AG04450 (cell line): ENCODE measurements at regions not wholly inside any gene's neighbourhood (a gene's known extent, or its start where the extent isn't known, plus 50 kb on each side); places are given as distances from the start of the nearest gene placed in this dataset.

Source experiments
- CTCF ChIA-PET: fragments of 300-600, 350-600 bp; formaldehyde crosslinking; extraction: SDS; loops from one replicate; lab custom pipeline; 2022; ENCODE audit warnings: antibody characterized with exemption, inconsistent platforms; lab: Charles Lee
- POLR2A ChIA-PET: fragments of 350-600 bp; formaldehyde crosslinking; extraction: SDS; loops from one replicate; lab custom pipeline; 2021; ENCODE audit warnings: antibody characterized with exemption, inconsistent platforms; lab: Yijun Ruan, JAX
- DNase-seq: peaks from one replicate; pipeline ENCODE4 v3.0.0-alpha.2; 2011; ENCODE audit warnings: low read depth, low spot score
- H3K27ac ChIP-seq: one replicate; pipeline ENCODE4 v1.5.1; 2012; ENCODE audit warnings: low read depth, low read length, control low read depth
- H3K27me3 ChIP-seq: one replicate; pipeline ENCODE4 v1.6.0; 2012; ENCODE audit warnings: low read length; ENCODE audit not compliant: control insufficient read depth, insufficient read depth
- H3K4me3 ChIP-seq: 2 replicates; pipeline ENCODE4 v1.5.1; 2011; ENCODE audit warnings: mild to moderate bottlenecking, low read depth, low read length, control low read depth
- H3K9me3 ChIP-seq: 2 replicates; pipeline ENCODE4 v1.5.1; 2012; ENCODE audit warnings: low read length; ENCODE audit not compliant: control insufficient read depth, insufficient read depth
- CTCF ChIP-seq: IDR thresholded peaks from 2 replicates; pipeline ENCODE4 v1.5.1; 2011; ENCODE audit warnings: low read depth, low read length, control low read depth, inconsistent platforms

- no peak for TF ChIP-seq CTCF
- no peaks in the 10 kb centered on the region for H3K9me3 ChIP-seq
- CTCF ChIA-PET = interaction anchor here (1.0 kb wide), 1 partner anchor 48 kb away, joined by 3 read pairs; no protein-coding TSS in a partner anchor
- POLR2A ChIA-PET = no interaction called here
- H3K27me3 ChIP-seq = no peaks in the 10 kb centered on the region
- DNase-seq = no peak
- no peak overlapping the region for H3K4me3 ChIP-seq
- H3K27ac ChIP-seq = no peak overlapping the region
Measured at GRCh38 chr21:24093032-24093431, 1514.2 kb downstream of the MRPL39 start.

GRCh38 chr21:24076179-24076578, 1531.1 kb downstream of the MRPL39 start:
- no peaks in the 10 kb centered on the region for H3K9me3 ChIP-seq
- TF ChIP-seq CTCF = peak; percentile 27; the same call in 1 of the 2 replicates
- no peak overlapping the region for H3K27ac ChIP-seq
- H3K4me3 ChIP-seq = no peak overlapping the region
- ChIA-PET CTCF (interaction anchor here (1.3 to 1.5 kb wide), 2 partner anchors 20 to 222 kb away, joined by 3 to 12 read pairs; no protein-coding TSS in a partner anchor), POLR2A (no interaction called here)
- DNase-seq = peak; percentile 10
- H3K27me3 ChIP-seq = no peaks in the 10 kb centered on the region

DNA sequence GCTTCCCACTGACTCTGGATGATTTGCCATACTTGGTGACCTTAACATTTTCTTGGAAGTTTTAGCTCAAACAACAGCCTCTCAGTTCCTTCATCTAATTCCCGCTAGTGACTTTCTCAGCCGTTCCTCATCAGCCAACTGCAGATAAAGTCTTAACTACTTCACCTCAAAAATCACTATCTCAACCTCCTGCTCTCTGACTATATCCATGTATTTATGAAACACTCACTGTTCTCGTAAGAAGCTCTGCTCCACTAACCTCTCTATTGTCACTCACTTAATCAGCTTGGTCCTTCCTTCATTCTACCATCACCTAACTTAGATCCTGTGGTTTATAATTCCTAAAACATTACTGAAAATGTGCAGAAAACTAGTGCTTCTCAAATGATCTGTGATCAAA, 1551.6 kb downstream of the MRPL39 start:
- ChIA-PET POLR2A (interaction anchor here (0.7 kb wide), 1 partner anchor 826 kb away, joined by 4 read pairs; no protein-coding TSS in a partner anchor), CTCF (interaction anchor here (1.2 to 2.2 kb wide), 2 partner anchors 10 to 20 kb away, joined by 3 to 10 read pairs; no protein-coding TSS in a partner anchor)
- DNase-seq = no peak
- H3K4me3 ChIP-seq = no peak overlapping the region
- H3K27ac ChIP-seq = no peak overlapping the region
- no peaks in the 10 kb centered on the region for H3K27me3 ChIP-seq
- H3K9me3 ChIP-seq = no peaks in the 10 kb centered on the region
- TF ChIP-seq CTCF = no peak

- no peak for DNase-seq
- TF ChIP-seq CTCF = no peak
- POLR2A ChIA-PET = no interaction called here
- Histone ChIP-seq H3K9me3 (no peaks in the 10 kb centered on the region), H3K27me3 (no peaks in the 10 kb centered on the region), H3K27ac (no peak overlapping the region), H3K4me3 (no peak overlapping the region)
- CTCF ChIA-PET = no interaction called here
Measured at GRCh38 chr21:24050231-24050630, 1557.0 kb downstream of the MRPL39 start.

DNA sequence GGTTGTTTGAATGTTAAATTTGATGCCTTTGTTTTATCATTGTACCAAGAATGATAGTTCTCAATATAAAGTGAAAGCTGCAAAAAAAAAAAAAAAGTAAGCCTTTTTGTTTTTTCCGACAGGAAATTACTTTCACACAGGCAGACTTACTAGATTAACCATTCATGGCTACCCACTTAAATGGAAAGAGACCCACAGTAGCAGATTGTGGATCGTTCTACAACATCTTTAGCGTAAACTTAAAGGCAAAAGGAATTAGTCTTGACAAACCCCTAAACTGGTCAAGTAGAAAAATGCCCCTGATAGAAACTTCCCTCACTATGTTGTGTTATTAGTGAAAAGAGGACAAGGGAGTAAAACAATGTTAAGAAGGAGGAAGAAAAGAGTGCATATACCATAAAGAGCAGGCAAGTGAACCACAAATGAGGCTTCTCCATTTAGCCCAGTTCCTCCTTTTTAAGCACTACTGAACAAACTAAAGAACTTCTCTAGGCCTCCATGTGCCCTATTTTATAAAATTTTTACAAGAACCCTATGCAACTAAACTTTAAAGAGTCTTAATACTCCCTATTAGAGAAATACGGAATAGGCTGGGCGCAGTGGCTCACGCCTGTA, 1560.3 kb downstream of the MRPL39 start:
- Histone ChIP-seq H3K4me3 (no peak overlapping the region), H3K9me3 (no peaks in the 10 kb centered on the region), H3K27ac (no peak overlapping the region), H3K27me3 (no peaks in the 10 kb centered on the region)
- no peak for DNase-seq
- ChIA-PET CTCF (interaction anchor here (1.0 to 2.0 kb wide), 4 partner anchors 31 to 193 kb away, joined by 3 to 8 read pairs (median 4); no protein-coding TSS in a partner anchor), POLR2A (no interaction called here)
- TF ChIP-seq CTCF = no peak
